ENCODE measurements at regions not wholly inside any gene's neighbourhood (a gene's known extent, or its start where the extent isn't known, plus 50 kb on each side); places are given as distances from the start of the nearest gene placed in this dataset.

DNA sequence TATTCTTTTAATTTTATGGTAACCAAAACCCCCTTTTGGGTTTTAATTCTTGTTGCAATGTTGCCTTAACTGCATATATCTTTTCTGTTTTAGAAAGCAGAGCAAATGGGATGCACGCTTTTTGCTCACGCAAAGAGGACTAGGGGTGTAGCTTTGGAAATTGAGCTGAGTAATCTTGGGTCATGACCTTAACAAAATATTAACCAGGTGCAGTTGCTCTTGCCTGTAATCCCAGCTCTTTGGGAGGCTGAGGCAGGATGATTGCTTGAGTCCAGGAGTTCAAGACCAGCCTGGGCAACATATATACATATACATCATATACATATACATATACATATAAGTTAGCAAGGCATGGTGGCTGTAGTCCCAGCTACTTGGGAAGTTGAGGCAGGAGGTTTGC lies 172.9 kb upstream of the BMPER start:
- Histone ChIP-seq H3K4me3 (no peak overlapping the region), H3K9me3 (no peaks in the 10 kb centered on the region), H3K36me3 (no peaks in the 10 kb centered on the region), H3K27me3 (replicated peaks; ENCODE audit: insufficient read depth) (no peaks in the 10 kb centered on the region), H3K4me1 (ENCODE audit: control insufficient read depth in 1 of 2, low read depth in 2 of 2) (no peaks in the 10 kb centered on the region), H3K27ac (no peak overlapping the region)
- DNase-seq (ENCODE audit: low spot score) (no peak), ATAC-seq (ENCODE audit: insufficient number of reproducible peaks, low FRiP score, low read depth) (no peak)
- TF ChIP-seq, protein P1, sequence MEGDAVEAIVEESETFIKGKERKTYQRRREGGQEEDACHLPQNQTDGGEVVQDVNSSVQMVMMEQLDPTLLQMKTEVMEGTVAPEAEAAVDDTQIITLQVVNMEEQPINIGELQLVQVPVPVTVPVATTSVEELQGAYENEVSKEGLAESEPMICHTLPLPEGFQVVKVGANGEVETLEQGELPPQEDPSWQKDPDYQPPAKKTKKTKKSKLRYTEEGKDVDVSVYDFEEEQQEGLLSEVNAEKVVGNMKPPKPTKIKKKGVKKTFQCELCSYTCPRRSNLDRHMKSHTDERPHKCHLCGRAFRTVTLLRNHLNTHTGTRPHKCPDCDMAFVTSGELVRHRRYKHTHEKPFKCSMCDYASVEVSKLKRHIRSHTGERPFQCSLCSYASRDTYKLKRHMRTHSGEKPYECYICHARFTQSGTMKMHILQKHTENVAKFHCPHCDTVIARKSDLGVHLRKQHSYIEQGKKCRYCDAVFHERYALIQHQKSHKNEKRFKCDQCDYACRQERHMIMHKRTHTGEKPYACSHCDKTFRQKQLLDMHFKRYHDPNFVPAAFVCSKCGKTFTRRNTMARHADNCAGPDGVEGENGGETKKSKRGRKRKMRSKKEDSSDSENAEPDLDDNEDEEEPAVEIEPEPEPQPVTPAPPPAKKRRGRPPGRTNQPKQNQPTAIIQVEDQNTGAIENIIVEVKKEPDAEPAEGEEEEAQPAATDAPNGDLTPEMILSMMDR (IDR thresholded peaks at IDR 0.05): no peak

DNA sequence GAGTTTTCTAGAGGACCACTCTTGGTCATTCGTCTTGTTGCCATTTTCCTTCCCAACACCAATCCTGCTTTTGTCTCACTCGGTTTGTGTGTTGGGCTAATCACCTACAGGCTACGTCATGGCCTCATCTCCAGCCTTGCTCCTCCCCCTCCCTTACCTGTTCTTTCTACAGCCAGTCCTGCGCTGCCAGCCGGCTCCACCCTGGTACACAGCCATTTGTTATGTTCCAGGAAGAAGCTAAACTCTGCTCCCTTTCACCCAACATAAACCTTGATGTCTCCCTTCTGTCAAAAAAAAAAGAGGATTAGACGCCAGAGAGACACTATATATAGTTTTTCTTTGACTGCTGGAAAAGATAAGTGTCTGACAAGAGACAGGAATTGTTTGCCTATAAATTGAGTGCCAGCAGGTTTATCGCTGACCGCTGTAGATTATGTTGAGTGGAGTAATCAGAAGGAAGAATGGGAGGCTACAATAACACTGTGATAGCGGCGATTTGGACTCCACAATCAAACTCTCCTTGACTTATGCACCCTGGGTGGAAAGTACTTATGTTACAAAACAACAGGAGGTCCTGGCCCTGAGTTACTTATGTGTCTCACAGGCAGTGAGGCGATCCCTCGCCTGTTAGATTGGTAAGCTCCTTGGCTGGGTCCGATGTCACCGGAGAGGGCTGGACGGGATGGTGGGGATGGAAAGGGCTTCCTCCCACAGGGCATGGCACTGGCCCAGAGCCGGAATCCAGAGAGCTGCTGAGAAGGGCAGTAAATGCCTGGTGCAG lies 171.3 kb upstream of the BMPER start:
- H3K36me3 ChIP-seq: no peaks in the 10 kb centered on the region
- TF ChIP-seq, protein P1 (IDR thresholded peaks at IDR 0.05): no peak
- H3K4me3 ChIP-seq: no peak overlapping the region
- DNase-seq (ENCODE audit: low spot score): no peak
- H3K9me3 ChIP-seq: no peaks in the 10 kb centered on the region
- no peak for ATAC-seq (ENCODE audit: insufficient number of reproducible peaks, low FRiP score, low read depth)
- H3K27ac ChIP-seq: no peak overlapping the region
- H3K27me3 ChIP-seq (replicated peaks; ENCODE audit: insufficient read depth): no peaks in the 10 kb centered on the region
- H3K4me1 ChIP-seq (ENCODE audit: control insufficient read depth in 1 of 2, low read depth in 2 of 2): no peaks in the 10 kb centered on the region

DNA sequence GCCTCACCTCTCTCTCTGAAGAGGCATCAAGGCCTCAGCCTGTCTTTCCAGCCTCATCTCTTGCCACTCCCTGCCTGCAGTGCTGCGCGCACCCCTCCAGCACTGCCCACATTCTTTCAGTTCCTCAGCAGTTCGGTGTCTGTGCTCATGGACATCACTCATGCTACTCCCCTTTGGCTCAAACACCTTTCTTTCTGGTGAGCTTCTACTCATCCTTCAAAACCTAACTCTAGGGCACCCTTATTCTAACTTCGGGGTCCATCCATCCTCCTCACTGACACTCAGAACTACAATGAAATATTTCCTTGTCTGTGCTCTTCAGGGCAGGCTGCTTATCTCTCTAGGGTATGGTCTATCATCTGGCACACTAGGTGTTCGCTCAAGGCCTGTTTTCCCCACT lies 169.9 kb upstream of the BMPER start:
- Histone ChIP-seq H3K4me3 (no peak overlapping the region), H3K27me3 (replicated peaks; ENCODE audit: insufficient read depth) (no peaks in the 10 kb centered on the region), H3K9me3 (no peaks in the 10 kb centered on the region), H3K36me3 (no peaks in the 10 kb centered on the region), H3K27ac (no peak overlapping the region), H3K4me1 (ENCODE audit: control insufficient read depth in 1 of 2, low read depth in 2 of 2) (no peaks in the 10 kb centered on the region)
- ATAC-seq (ENCODE audit: insufficient number of reproducible peaks, low FRiP score, low read depth) (no peak), DNase-seq (ENCODE audit: low spot score) (no peak)
- TF ChIP-seq, protein P1 (IDR thresholded peaks at IDR 0.05): no peak

DNA sequence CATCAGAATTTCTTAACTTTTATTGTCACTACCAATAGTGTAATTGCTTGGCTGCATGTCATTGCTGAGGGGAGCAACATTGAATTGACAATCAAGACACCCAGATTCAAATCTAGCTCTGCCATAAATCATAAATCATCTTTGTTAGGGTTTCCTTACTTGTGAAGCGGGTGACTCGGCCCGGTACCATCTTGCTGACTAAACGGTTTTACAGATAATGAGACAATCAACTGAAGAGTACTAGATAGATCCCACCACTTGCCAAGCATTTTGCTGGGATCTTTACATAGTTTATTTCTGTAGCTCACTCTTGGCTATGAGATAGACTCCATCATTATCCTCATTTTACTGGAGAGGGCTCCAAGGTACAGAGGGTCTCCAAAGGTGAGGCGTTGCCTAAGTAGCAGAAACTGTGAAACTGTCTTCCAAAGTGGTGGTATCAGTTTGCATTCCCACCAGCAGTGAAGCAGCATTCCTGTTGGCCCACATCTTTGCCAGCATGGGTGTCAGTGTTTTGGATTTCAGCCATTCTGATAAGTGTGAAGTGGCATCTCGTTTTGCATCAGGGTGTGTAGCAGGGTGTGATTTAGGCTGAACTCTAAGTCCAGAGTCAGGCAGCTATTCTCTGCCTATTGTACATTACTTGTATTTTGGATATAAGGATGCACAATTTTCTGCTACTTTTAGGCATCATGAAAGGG lies 168.7 kb upstream of the BMPER start:
- H3K4me1 ChIP-seq (ENCODE audit: control insufficient read depth in 1 of 2, low read depth in 2 of 2): no peaks in the 10 kb centered on the region
- ATAC-seq (ENCODE audit: insufficient number of reproducible peaks, low FRiP score, low read depth) (no peak), DNase-seq (ENCODE audit: low spot score) (no peak)
- no peak overlapping the region for H3K4me3 ChIP-seq
- H3K27me3 ChIP-seq (replicated peaks; ENCODE audit: insufficient read depth): no peaks in the 10 kb centered on the region
- H3K27ac ChIP-seq: no peak overlapping the region
- TF ChIP-seq, protein P1 (IDR thresholded peaks at IDR 0.05): no peak
- H3K9me3 ChIP-seq: no peaks in the 10 kb centered on the region
- no peaks in the 10 kb centered on the region for H3K36me3 ChIP-seq

DNA sequence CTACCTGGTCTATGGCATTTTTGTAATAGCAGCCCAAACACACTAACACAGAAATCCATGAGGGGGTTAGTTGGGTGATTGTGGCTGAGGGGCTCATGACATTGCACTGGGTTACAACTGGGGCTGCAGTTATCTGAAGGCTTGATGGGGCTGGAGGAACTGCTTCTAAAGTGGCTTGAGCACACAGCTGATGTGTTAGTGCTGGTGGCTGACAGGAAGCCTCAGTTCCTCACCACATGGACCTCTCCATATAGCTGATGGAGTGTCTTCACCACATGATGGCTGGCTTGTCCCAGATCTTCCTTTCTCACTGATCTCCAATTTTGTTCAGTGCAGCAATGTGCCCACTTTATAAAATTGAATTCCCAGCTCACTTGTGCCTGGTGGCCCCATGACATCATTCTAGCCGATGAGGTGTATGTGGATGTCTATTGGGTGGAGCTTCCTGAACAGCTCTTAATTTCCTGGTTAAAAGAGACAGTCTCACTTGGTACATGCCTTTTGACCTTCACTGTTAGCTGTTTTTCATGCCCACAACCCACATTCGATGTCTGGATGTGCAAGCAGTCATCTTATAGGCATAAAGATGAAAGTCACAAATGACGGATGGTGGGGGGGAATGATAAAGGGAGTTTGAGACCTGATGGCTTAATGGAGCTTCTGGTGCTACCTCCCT lies 166.9 kb upstream of the BMPER start:
- ATAC-seq (ENCODE audit: insufficient number of reproducible peaks, low FRiP score, low read depth) (no peak), DNase-seq (ENCODE audit: low spot score) (no peak)
- H3K9me3 ChIP-seq: no peaks in the 10 kb centered on the region
- no peaks in the 10 kb centered on the region for H3K27me3 ChIP-seq (replicated peaks; ENCODE audit: insufficient read depth)
- no peak overlapping the region for H3K27ac ChIP-seq
- no peak overlapping the region for H3K4me3 ChIP-seq
- H3K36me3 ChIP-seq: no peaks in the 10 kb centered on the region
- TF ChIP-seq, protein P1 (IDR thresholded peaks at IDR 0.05): no peak
- H3K4me1 ChIP-seq (ENCODE audit: control insufficient read depth in 1 of 2, low read depth in 2 of 2): no peaks in the 10 kb centered on the region

All from thoracic aorta (tissue), 2 donors.